Neural progenitor cell (in vitro differentiated cells): ENCODE measurements at regions not wholly inside any gene's neighbourhood (a gene's known extent, or its start where the extent isn't known, plus 50 kb on each side); places are given as distances from the start of the nearest gene placed in this dataset.

Experiments
- DNase-seq: peaks from one replicate; pipeline ENCODE4 v3.0.0-alpha.2; 2016; ENCODE audit warnings: low spot score
- H2AFZ ChIP-seq: fragments of 200-600 bp; sonication (generic); replicated peaks from 2 replicates; pipeline ENCODE4 v1.6.1; 2016; ENCODE audit warnings: antibody characterized with exemption
- H3F3A ChIP-seq: fragments of 200-600 bp; sonication (generic); 2 replicates; pipeline ENCODE4 v1.6.1; 2016; ENCODE audit warnings: antibody characterized with exemption, low read depth
- H3K27ac ChIP-seq: fragments of 200-600 bp; sonication (generic); 2 replicates; pipeline ENCODE4 v1.5.1; 2016; ENCODE audit warnings: mild to moderate bottlenecking
- H3K27me3 ChIP-seq: fragments of 200-600 bp; sonication (generic); 2 replicates; pipeline ENCODE4 v1.6.1; 2016; ENCODE audit warnings: mild to moderate bottlenecking, moderate library complexity
- H3K36me3 ChIP-seq: fragments of 200-600 bp; sonication (generic); 2 replicates; pipeline ENCODE4 v1.5.1; 2016
- H3K4me1 ChIP-seq: fragments of 200-600 bp; sonication (generic); 2 replicates; pipeline ENCODE4 v1.6.1; 2016; ENCODE audit warnings: mixed run types
- H3K4me2 ChIP-seq: fragments of 200-600 bp; sonication (generic); 2 replicates; pipeline ENCODE4 v1.6.1; 2016
- H3K4me3 ChIP-seq: fragments of 200-600 bp; sonication (generic); 2 replicates; pipeline ENCODE4 v1.5.1; 2016
- H3K79me2 ChIP-seq: fragments of 200-600 bp; sonication (generic); 2 replicates; pipeline ENCODE4 v1.6.1; 2016; ENCODE audit warnings: low read depth
- H3K9ac ChIP-seq: fragments of 200-600 bp; sonication (generic); 2 replicates; pipeline ENCODE4 v1.6.1; 2016
- H3K9me3 ChIP-seq: fragments of 200-600 bp; sonication (generic); 2 replicates; pipeline ENCODE4 v1.5.1; 2016; ENCODE audit warnings: low read depth
- H4K20me1 ChIP-seq: fragments of 200-600 bp; sonication (generic); 2 replicates; pipeline ENCODE4 v1.6.1; 2016; ENCODE audit warnings: low read depth
- H3K27ac Mint-ChIP-seq: 3 replicates; pipeline ENCODE4 v1.8.0; 2021; ENCODE audit warnings: mixed read lengths
- H3K27me3 Mint-ChIP-seq: 2 replicates; pipeline ENCODE4 v1.8.0; 2022; ENCODE audit warnings: low read depth, mild to moderate bottlenecking, inconsistent platforms, moderate library complexity, mixed read lengths; ENCODE audit not compliant: insufficient read depth
- H3K36me3 Mint-ChIP-seq: 3 replicates; pipeline ENCODE4 v1.8.0; 2021; ENCODE audit warnings: mixed read lengths
- H3K4me1 Mint-ChIP-seq: 3 replicates; pipeline ENCODE4 v1.8.0; 2021; ENCODE audit warnings: mixed read lengths
- H3K4me3 Mint-ChIP-seq: 3 replicates; pipeline ENCODE4 v1.8.0; 2021; ENCODE audit warnings: mild to moderate bottlenecking, moderate library complexity, mixed read lengths
- H3K9me3 Mint-ChIP-seq: 3 replicates; pipeline ENCODE4 v1.8.0; 2020; ENCODE audit warnings: mixed read lengths
- EZH2 ChIP-seq: fragments of 200-600 bp; sonication (generic); IDR thresholded peaks from 2 replicates; pipeline ENCODE4 v1.6.1; 2017; ENCODE audit warnings: antibody characterized with exemption, mild to moderate bottlenecking, moderate library complexity
- EZH2phosphoT487 ChIP-seq: fragments of 200-600 bp; sonication (generic); IDR thresholded peaks from 2 replicates; pipeline ENCODE4 v1.6.1; 2017; ENCODE audit warnings: antibody characterized with exemption
- TF ChIP-seq, protein P1 (sequence below): fragments of 200-600 bp; sonication (generic); IDR thresholded peaks from 2 replicates; pipeline ENCODE4 v1.5.1; 2017; ENCODE audit warnings: antibody characterized with exemption, mild to moderate bottlenecking

- Histone ChIP-seq H3K36me3 (no peaks in the 10 kb centered on the region), H3K27me3 (no peaks in the 10 kb centered on the region), H3K4me3 (no peak overlapping the region), H2AFZ (peak overlapping the region; percentile 29), H3K4me1 (peaks cover 6% of the 10 kb centered on the region), H3K27ac (no peak overlapping the region), H3K4me2 (no peak overlapping the region), H3K9me3 (no peaks in the 10 kb centered on the region), H3K79me2 (no peaks in the 10 kb centered on the region), H3F3A (no peaks in the 10 kb centered on the region), H3K9ac (no peak overlapping the region), H4K20me1 (no peaks in the 10 kb centered on the region)
- TF ChIP-seq EZH2phosphoT487, result no peak
- TF ChIP-seq, protein P1, sequence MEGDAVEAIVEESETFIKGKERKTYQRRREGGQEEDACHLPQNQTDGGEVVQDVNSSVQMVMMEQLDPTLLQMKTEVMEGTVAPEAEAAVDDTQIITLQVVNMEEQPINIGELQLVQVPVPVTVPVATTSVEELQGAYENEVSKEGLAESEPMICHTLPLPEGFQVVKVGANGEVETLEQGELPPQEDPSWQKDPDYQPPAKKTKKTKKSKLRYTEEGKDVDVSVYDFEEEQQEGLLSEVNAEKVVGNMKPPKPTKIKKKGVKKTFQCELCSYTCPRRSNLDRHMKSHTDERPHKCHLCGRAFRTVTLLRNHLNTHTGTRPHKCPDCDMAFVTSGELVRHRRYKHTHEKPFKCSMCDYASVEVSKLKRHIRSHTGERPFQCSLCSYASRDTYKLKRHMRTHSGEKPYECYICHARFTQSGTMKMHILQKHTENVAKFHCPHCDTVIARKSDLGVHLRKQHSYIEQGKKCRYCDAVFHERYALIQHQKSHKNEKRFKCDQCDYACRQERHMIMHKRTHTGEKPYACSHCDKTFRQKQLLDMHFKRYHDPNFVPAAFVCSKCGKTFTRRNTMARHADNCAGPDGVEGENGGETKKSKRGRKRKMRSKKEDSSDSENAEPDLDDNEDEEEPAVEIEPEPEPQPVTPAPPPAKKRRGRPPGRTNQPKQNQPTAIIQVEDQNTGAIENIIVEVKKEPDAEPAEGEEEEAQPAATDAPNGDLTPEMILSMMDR, result no peak
- no peak for TF ChIP-seq EZH2
- Mint-ChIP-seq H3K4me3 (no peak overlapping the region), H3K36me3 (no peaks in the 10 kb centered on the region), H3K27ac (no peak overlapping the region), H3K27me3 (peaks cover 4% of the 10 kb centered on the region), H3K4me1 (peaks cover 3% of the 10 kb centered on the region), H3K9me3 (peaks cover 4% of the 10 kb centered on the region)
- no peak for DNase-seq
Observed at GRCh38 chr5:91898898-91899297, 515.8 kb upstream of the ARRDC3 start.

DNA sequence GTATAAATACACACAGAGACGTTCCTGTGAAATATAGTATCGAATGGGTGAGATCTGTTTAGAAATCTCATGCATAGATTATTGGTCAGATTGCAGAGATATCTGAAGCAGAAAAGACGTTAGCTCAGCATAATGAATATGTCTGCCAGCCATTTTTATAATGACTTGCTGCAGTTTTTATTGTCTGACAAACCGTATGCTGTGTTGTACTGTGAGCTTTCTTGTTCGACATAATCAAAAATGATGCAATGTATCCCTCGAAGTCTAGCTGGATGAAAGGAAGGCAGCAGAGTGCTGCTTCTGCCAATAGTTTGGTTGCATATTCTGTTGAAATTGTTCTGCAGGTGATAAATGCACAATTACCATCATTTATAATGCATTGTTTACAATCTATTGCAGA is 514.9 kb upstream of the ARRDC3 start:
- Histone ChIP-seq H3F3A (no peaks in the 10 kb centered on the region), H2AFZ (no peak overlapping the region), H3K9me3 (no peaks in the 10 kb centered on the region), H3K27ac (no peak overlapping the region), H3K27me3 (no peaks in the 10 kb centered on the region), H3K4me3 (no peak overlapping the region), H3K4me1 (no peaks in the 10 kb centered on the region), H4K20me1 (no peaks in the 10 kb centered on the region), H3K79me2 (no peaks in the 10 kb centered on the region), H3K4me2 (no peak overlapping the region), H3K36me3 (no peaks in the 10 kb centered on the region), H3K9ac (no peak overlapping the region)
- Mint-ChIP-seq H3K36me3 (peaks cover under 1% of the 10 kb centered on the region), H3K4me3 (no peak overlapping the region), H3K9me3 (peaks cover 3% of the 10 kb centered on the region), H3K27ac (no peak overlapping the region), H3K4me1 (peaks cover 4% of the 10 kb centered on the region), H3K27me3 (peaks cover 4% of the 10 kb centered on the region)
- TF ChIP-seq EZH2 (no peak), EZH2phosphoT487 (no peak)
- TF ChIP-seq, protein P1, result no peak
- no peak for DNase-seq

- Histone ChIP-seq H4K20me1 (no peaks in the 10 kb centered on the region), H3K27me3 (no peaks in the 10 kb centered on the region), H3K27ac (no peak overlapping the region), H3K9me3 (no peaks in the 10 kb centered on the region), H3K36me3 (no peaks in the 10 kb centered on the region), H3K4me1 (peaks cover 14% of the 10 kb centered on the region), H2AFZ (no peak overlapping the region), H3K9ac (no peak overlapping the region), H3F3A (no peaks in the 10 kb centered on the region), H3K4me3 (no peak overlapping the region), H3K79me2 (no peaks in the 10 kb centered on the region), H3K4me2 (no peak overlapping the region)
- H3K36me3 Mint-ChIP-seq, result peaks cover 1% of the 10 kb centered on the region
- no peak overlapping the region for H3K27ac Mint-ChIP-seq
- peaks cover 10% of the 10 kb centered on the region for H3K9me3 Mint-ChIP-seq
- TF ChIP-seq, protein P1, result no peak
- TF ChIP-seq EZH2phosphoT487 (no peak), EZH2 (no peak)
- no peak for DNase-seq
- H3K27me3 Mint-ChIP-seq, result no peaks in the 10 kb centered on the region
- H3K4me3 Mint-ChIP-seq, result no peak overlapping the region
- H3K4me1 Mint-ChIP-seq, result peaks cover 21% of the 10 kb centered on the region
Observed at GRCh38 chr5:91888810-91889209, 505.7 kb upstream of the ARRDC3 start.
